ENCODE measurements at regions not wholly inside any gene's neighbourhood (a gene's known extent, or its start where the extent isn't known, plus 50 kb on each side); places are given as distances from the start of the nearest gene placed in this dataset.

GRCh38 chr11:71316701-71317100, 64.3 kb upstream of the SHANK2 start:
- no peak for TF ChIP-seq ZNF274 (IDR thresholded peaks at IDR 0.05; ENCODE audit: low read depth, low read length)
- TF ChIP-seq SUZ12 (IDR thresholded peaks at IDR 0.05; ENCODE audit: extremely low read depth, insufficient read depth, insufficient read length): no peak
- TF ChIP-seq YY1 (IDR thresholded peaks at IDR 0.05; ENCODE audit: insufficient read depth, insufficient read length): no peak

All from NT2/D1 (cell line).